LHCN-M2 (cell line): ENCODE measurements at regions not wholly inside any gene's neighbourhood (a gene's known extent, or its start where the extent isn't known, plus 50 kb on each side); places are given as distances from the start of the nearest gene placed in this dataset.

ENCODE experiments used
- DNase-seq: peaks from one replicate; pipeline ENCODE4 v3.0.0-alpha.2; 2012; ENCODE audit warnings: low read depth

- no peak for DNase-seq
These were observed 315.7 kb downstream of the TMEM121 start for GRCh38 chr14:105842105-105842504.

- no peak for DNase-seq
These were observed 317.2 kb downstream of the TMEM121 start for GRCh38 chr14:105843444-105844046.

DNA sequence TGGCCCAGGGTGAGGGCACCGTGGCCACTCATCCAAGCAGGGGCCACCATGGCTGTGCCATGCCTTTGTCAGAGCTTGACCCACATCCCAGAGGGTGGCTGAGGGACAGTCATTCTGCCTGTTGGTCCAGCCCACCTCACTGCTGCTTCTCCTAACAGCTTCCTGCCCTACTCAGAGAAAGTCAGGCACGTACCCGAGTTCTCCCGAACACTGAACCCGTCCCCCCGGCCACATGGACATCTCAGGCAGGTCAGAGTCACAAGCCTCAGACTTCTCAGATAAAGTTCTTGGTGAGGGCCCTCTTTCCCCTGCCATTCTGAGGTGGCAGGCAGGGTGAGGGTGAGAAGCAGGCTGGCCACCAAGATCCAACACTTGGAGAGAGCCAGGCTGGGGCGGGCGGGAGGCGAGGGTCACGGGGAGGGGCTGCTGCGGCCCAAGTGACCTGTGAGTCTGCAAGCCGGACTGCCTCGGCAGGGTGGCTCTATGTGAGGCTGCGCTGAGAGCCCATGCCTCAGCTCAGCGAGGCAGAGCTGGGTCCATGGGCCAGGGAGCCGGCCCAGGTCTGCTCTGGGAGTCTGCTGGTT is 317.8 kb downstream of the TMEM121 start:
- DNase-seq: no peak

DNA sequence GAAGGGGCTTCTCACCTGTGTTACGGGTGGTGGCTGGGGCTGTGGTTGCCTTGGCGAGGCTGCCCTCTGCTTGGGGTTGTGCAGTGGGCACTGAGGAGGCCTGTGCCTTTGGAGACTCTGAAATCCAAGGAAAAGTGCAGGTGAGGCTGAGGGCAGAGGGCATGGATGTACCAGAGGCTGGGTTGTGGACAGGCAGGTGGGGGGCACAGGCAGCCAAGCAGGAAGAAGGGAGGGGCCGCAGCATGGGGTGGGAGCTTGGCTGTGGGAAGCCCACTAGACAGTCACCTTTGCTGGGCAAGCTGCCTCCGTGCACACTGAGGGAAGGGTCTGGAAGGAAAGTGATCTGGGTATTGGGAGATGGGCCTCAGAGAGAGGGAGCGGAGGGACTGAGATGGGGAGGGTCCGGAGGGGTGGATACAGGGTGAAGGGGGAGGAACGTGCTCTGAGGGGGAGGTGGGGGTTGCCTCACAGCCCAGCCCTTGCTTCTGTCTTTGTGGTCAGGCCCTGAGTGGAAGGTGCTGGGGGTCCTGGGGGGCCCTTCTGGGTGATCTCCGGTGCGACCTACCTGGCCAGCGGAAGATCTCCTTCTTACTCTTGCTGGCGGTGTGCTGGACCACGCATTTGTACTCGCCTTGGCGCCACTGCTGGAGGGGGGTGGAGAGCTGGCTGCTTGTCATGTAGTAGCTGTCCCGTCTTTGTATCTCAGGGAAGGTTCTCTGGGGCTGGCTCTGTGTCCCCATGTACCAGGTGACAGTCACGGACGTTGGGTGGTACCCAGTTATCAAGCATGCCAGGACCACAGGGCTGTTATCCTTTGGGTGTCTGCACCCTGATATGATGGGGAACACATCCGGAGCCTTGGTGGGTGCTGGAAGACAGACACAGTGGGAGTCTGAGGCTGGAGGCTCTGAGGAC is 318.7 kb downstream of the TMEM121 start:
- no peak for DNase-seq

DNA sequence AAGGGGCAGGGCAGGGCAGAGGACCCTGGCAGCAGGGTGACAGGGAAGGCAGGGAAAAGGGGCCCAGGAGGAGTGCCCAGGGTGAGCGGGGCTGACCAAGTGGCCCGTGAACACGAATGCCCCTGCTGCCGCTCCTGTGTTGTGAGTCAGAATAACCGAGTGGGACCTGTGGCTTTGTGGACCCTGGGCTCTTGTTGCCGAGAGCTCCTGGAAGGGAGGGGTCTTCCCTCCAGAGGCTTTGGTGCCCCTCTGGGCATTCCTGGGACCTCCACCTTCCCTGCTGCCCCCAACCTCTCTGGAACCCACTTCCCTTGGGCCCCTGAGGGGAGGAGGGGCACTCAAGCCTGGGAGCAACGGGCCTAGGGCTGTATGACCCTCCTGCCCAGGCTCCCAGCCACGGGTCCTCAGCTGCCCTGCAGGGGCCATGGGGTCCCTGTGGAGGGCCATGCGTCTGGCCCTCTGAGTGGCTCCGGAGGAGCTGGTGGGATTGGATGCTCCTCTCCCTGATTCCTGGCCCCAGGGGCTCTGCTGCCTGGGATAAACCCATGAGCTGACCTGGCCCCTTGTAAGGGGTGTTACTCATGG is 319.4 kb downstream of the TMEM121 start:
- no peak for DNase-seq

GRCh38 chr14:105846312-105846711 is 319.9 kb downstream of the TMEM121 start:
- DNase-seq: no peak

GRCh38 chr14:105847400-105847799 is 321.0 kb downstream of the TMEM121 start:
- no peak for DNase-seq

DNA sequence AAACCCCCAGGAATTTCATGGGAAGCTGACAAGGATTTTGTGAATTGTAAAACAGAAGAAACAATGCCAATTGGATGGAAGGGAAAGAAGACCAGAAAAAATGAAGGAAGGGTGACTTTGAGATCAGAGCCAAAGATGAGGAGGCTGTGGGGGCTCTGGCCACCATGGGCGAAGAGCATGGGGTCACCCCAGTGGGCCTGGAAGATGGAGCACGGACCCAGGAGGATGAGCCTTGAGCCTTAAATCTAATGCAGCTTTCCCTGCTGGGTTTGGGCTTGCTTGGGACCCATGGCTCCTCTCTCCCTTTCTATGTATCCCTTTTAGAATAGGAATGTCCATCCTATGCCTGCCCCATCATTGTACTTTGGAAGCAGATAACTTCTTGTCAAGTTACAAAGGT is 322.2 kb downstream of the TMEM121 start:
- no peak for DNase-seq

GRCh38 chr14:105849933-105850626 is 323.7 kb downstream of the TMEM121 start:
- DNase-seq: no peak

GRCh38 chr14:105850853-105851581 is 324.6 kb downstream of the TMEM121 start:
- no peak for DNase-seq

DNA sequence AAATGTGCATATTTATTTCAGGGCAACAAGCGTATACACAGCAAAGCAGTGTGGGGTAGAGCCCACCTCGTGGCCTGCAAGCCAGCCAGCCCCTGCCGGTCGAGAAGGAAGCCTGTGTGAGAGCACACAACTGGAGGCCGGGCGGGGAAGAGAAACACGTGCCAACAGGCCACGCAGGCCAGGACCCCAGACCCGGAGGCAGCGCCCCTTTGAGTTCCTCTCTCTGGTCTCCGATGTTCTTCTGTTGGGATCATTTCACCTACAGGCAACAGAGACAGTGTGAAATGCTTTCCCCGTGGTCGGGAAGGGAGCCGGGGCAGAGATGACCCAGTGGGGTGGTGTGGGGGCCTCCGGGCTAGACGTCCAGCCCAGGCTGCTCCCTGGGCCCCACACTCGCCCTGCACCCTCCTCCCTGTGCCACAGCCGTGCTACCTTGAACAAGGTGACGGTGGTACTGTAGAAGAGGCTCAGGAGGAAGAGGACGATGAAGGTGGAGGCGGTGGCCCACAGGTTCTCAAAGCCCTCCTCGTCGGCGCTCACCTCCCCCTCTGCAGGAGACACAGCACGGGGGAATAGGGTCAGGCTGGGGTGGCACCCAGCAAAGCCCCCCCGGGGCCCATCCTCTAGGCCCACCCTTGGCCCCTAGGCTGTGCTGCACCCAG is 325.5 kb downstream of the TMEM121 start:
- no peak for DNase-seq

DNA sequence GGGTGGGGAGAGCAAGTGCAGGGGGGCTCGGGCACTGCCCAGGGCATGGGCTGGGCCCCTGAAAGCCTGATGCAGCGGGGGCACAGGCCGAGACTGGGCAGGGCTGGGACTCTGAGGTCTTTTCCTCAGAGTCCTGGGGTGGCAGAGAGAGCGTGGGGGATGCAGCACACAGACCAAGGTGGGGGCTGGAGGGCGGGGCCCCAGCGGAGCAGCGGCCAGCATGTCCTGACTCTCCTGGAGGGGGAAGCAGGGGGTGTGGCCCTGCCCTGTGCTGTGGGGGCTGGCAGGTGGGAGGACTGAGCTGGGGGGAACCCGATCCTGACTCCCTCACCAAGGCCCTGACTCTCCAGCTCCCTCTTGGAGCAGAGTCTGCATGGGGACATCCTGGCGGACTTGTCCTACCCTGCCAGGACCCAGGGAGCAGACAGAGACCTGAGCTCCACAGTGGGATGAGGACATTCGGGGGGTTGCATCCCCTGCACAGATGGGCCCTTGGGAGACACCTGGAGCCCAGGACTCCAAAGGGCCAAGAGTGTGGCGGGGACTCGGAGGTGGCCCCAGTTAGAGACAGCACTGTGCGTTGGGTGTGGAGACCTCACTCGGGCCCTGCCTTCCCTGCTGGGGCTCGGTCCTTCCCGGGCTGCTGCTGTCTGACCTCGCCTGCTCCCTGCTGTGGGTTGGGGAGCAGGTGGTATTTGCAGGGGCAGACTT is 326.1 kb downstream of the TMEM121 start:
- no peak for DNase-seq

- no peak for DNase-seq
These were observed 326.9 kb downstream of the TMEM121 start for GRCh38 chr14:105853089-105853906.

GRCh38 chr14:105853907-105854599 is 327.7 kb downstream of the TMEM121 start:
- no peak for DNase-seq

DNA sequence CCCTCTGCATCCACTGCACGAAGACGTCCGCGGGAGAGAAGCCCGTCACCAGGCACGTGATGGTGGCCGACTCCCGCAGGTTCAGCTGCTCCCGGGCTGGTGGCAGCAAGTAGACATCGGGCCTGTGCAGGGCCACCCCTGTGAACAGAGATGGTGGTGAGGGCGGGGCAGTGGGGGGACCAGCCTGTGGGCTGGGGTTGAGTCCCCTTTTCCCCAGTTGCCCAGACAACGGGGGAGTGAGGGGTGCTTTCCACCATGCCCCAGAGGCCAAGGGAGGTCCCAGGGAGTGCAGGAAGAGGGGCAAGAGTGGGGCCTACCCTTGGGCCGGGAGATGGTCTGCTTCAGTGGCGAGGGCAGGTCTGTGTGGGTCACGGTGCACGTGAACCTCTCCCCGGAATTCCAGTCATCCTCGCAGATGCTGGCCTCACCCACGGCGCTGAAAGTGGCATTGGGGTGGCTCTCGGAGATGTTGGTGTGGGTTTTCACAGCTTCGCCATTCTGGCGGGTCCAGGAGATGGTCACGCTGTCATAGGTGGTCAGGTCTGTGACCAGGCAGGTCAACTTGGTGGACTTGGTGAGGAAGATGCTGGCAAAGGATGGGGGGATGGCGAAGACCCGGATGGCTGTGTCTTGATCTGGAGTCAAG is 328.3 kb downstream of the TMEM121 start:
- no peak for DNase-seq

DNA sequence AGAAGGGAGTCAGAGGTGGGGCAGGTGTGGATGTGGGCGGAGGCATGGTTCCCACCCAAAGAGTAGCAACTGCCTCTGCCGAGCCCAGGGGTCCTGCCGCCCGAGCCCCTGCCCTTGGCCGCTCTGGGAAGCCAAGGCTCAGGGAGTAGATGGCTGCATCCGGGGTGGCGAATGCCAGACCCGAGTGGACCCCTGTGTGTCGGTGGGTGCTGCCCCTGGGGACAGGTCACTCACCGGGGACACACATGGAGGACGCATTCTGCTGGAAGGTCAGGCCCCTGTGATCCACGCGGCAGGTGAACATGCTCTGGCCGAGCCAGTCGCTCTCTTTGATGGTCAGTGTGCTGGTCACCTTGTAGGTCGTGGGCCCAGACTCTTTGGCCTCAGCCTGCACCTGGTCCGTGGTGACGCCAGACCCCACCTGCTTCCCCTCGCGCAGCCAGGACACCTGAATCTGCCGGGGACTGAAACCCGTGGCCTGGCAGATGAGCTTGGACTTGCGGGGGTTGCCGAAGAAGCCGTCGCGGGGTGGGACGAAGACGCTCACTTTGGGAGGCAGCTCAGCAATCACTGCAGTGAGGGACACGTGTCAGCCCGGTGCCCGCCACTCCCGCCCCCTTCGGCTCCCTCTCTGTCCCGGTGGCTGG is 329.0 kb downstream of the TMEM121 start:
- DNase-seq: no peak
